ENCODE measurements at regions not wholly inside any gene's neighbourhood (a gene's known extent, or its start where the extent isn't known, plus 50 kb on each side); places are given as distances from the start of the nearest gene placed in this dataset.

- DNase-seq, result peak in 1 of 51 donors; percentile 11
Observed at GRCh38 chr11:70669871-70670675, 271.7 kb downstream of the CTTN start.

- no peak for DNase-seq
Observed at GRCh38 chr11:70670676-70671034, 272.3 kb downstream of the CTTN start.

GRCh38 chr11:70671083-70671482 lies 272.8 kb downstream of the CTTN start:
- no peak for DNase-seq

- no peak for DNase-seq
Observed at GRCh38 chr11:70671611-70672010, 273.3 kb downstream of the CTTN start.

GRCh38 chr11:70672991-70673653 lies 274.8 kb downstream of the CTTN start:
- DNase-seq, result peak in 8 of 51 donors; percentile 7 to 38 (median 22)

GRCh38 chr11:70674605-70675004 lies 276.3 kb downstream of the CTTN start:
- DNase-seq, result no peak

GRCh38 chr11:70675697-70676374 lies 277.5 kb downstream of the CTTN start:
- DNase-seq, result no peak

- DNase-seq, result no peak
Observed at GRCh38 chr11:70677232-70677916, 279.0 kb downstream of the CTTN start.

- no peak for DNase-seq
Observed at GRCh38 chr11:70678931-70679900, 280.9 kb downstream of the CTTN start.

GRCh38 chr11:70680781-70681281 lies 282.5 kb downstream of the CTTN start:
- DNase-seq, result no peak

GRCh38 chr11:70682056-70682455 lies 283.7 kb downstream of the CTTN start:
- DNase-seq, result no peak

- no peak for DNase-seq
Observed at GRCh38 chr11:70682760-70683159, 284.4 kb downstream of the CTTN start.

- DNase-seq, result no peak
Observed at GRCh38 chr11:70687716-70688115, 289.4 kb downstream of the CTTN start.

- no peak for DNase-seq
Observed at GRCh38 chr11:70688142-70688541, 289.8 kb downstream of the CTTN start.

- DNase-seq, result no peak
Observed at GRCh38 chr11:70689764-70690163, 291.4 kb downstream of the CTTN start.

- DNase-seq, result no peak
Observed at GRCh38 chr11:70692131-70692530, 293.8 kb downstream of the CTTN start.

- peak in 26 of 51 donors; percentile 14 to 74 (median 42) for DNase-seq
Observed at GRCh38 chr11:70694371-70694770, 296.0 kb downstream of the CTTN start.

- DNase-seq, result no peak
Observed at GRCh38 chr11:70695086-70695960, 297.0 kb downstream of the CTTN start.

- no peak for DNase-seq
Observed at GRCh38 chr11:70696076-70696475, 297.7 kb downstream of the CTTN start.

Data from hypothalamus (tissue), 51 donors.